Caco-2 (cell line): ENCODE measurements at regions not wholly inside any gene's neighbourhood (a gene's known extent, or its start where the extent isn't known, plus 50 kb on each side); places are given as distances from the start of the nearest gene placed in this dataset.

Source experiments
- BruUV-seq: library from RNA; stranded (reverse); fragments of 400-500 nt; replicated peaks from 2 replicates; lab custom pipeline; 2021; lab: Mats Ljungman, UMichigan
- CTCF ChIA-PET: fragments of 300-600 bp; sonication (Branson Sonifier 250); formaldehyde crosslinking; loops from one replicate; lab custom pipeline; 2022; ENCODE audit warnings: antibody characterized with exemption; lab: Charles Lee
- POLR2A ChIA-PET: fragments of 300-600 bp; sonication (Branson Sonifier 250); formaldehyde crosslinking; loops from one replicate; lab custom pipeline; 2022; ENCODE audit warnings: antibody characterized with exemption; lab: Charles Lee
- DNase-seq, 2 experiments: peaks; one replicate each; pipeline versions ENCODE4 v3.0.0 to v3.0.0-alpha.2; 2020 to 2022
- H3K27me3 ChIP-seq: replicated peaks from 2 replicates; pipeline ENCODE4 v1.6.0; 2011; ENCODE audit warnings: low read length; ENCODE audit not compliant: control insufficient read depth, insufficient read depth
- H3K36me3 ChIP-seq: 2 replicates; pipeline ENCODE4 v1.5.1; 2011; ENCODE audit warnings: low read length; ENCODE audit not compliant: control insufficient read depth, insufficient read depth
- H3K4me1 ChIP-seq: fragments of 250-450 bp; sonication (Bioruptor Pico); 2 replicates; pipeline ENCODE4 v1.5.1; 2020; ENCODE audit warnings: mild to moderate bottlenecking
- H3K4me3 ChIP-seq: 2 replicates; pipeline ENCODE4 v1.5.1; 2011; ENCODE audit warnings: low read depth, mild to moderate bottlenecking, control low read depth, low read length
- H3K9me3 ChIP-seq: fragments of 250-450 bp; sonication (Bioruptor Pico); 2 replicates; pipeline ENCODE4 v1.5.1; 2020; ENCODE audit warnings: mild to moderate bottlenecking, moderate library complexity
- H3K27ac Mint-ChIP-seq: one replicate; pipeline ENCODE4 v1.8.0; 2022; ENCODE audit warnings: mixed read lengths; ENCODE audit not compliant: unreplicated experiment
- H3K27me3 Mint-ChIP-seq: one replicate; pipeline ENCODE4 v1.8.0; 2022; ENCODE audit warnings: mixed read lengths; ENCODE audit not compliant: insufficient read depth, unreplicated experiment
- H3K36me3 Mint-ChIP-seq: one replicate; pipeline ENCODE4 v1.8.0; 2022; ENCODE audit warnings: mild to moderate bottlenecking, mixed read lengths; ENCODE audit not compliant: insufficient read depth, unreplicated experiment
- H3K4me1 Mint-ChIP-seq: one replicate; pipeline ENCODE4 v1.8.0; 2022; ENCODE audit warnings: low read depth, mixed read lengths; ENCODE audit not compliant: unreplicated experiment
- H3K4me3 Mint-ChIP-seq: one replicate; pipeline ENCODE4 v1.8.0; 2022; ENCODE audit warnings: mild to moderate bottlenecking, moderate library complexity, mixed read lengths; ENCODE audit not compliant: unreplicated experiment
- H3K9me3 Mint-ChIP-seq: one replicate; pipeline ENCODE4 v1.8.0; 2022; ENCODE audit warnings: mixed read lengths; ENCODE audit not compliant: unreplicated experiment
- CTCF ChIP-seq, 2 experiments: fragments of 200-600 bp in 1 of 2; IDR thresholded peaks; 1 replicate in 1 of 2; 2 replicates in 1 of 2; pipeline versions ENCODE4 v1.5.1 to v1.8.0; 2011 to 2022; ENCODE audit warnings: antibody characterized with exemption in 1 of 2, control low read depth in 1 of 2, inconsistent platforms in 1 of 2, low read depth in 1 of 2, low read length in 1 of 2, mild to moderate bottlenecking in 1 of 2, moderate library complexity in 1 of 2; ENCODE audit not compliant: insufficient read depth in 1 of 2, severe bottlenecking in 1 of 2, unreplicated experiment in 1 of 2
- intact Hi-C: fragments of 100-400 bp; cut with micrococcal nuclease; formaldehyde crosslinking; loops from one replicate; pipeline ENCODE4 v1.10.0; 2022; ENCODE audit not compliant: unreplicated experiment

GRCh38 chr6:113600551-113601339, 256.4 kb upstream of the MARCKS start:
- Mint-ChIP-seq H3K4me1 (peaks cover 25% of the 10 kb centered on the region), H3K4me3 (no peak overlapping the region), H3K27me3 (no peaks in the 10 kb centered on the region), H3K36me3 (no peaks in the 10 kb centered on the region), H3K27ac (no peak overlapping the region), H3K9me3 (peaks cover 16% of the 10 kb centered on the region)
- Histone ChIP-seq H3K27me3 (no peaks in the 10 kb centered on the region), H3K36me3 (no peaks in the 10 kb centered on the region), H3K9me3 (no peaks in the 10 kb centered on the region), H3K4me3 (no peak overlapping the region), H3K4me1 (peaks cover 11% of the 10 kb centered on the region; the same call in 1 of the 2 replicates)
- BruUV-seq = no TSS peak
- no peak for TF ChIP-seq CTCF (IDR thresholded peaks at IDR 0.05; ENCODE audit: insufficient read depth in 1 of 2, low read depth in 1 of 2, low read length in 1 of 2, severe bottlenecking in 1 of 2, unreplicated experiment in 1 of 2)
- CTCF ChIA-PET = no interaction called here
- POLR2A ChIA-PET = no interaction called here
- no peak for DNase-seq
- intact Hi-C loops = no loop called here

- H3K9me3 Mint-ChIP-seq = peaks cover 18% of the 10 kb centered on the region
- H3K9me3 ChIP-seq = peaks cover 7% of the 10 kb centered on the region; the same call in 1 of the 2 replicates
- no peaks in the 10 kb centered on the region for H3K36me3 Mint-ChIP-seq
- no peaks in the 10 kb centered on the region for H3K27me3 ChIP-seq
- ChIA-PET CTCF (no interaction called here), POLR2A (no interaction called here)
- H3K36me3 ChIP-seq = no peaks in the 10 kb centered on the region
- no TSS peak for BruUV-seq
- intact Hi-C loops = no loop called here
- peaks cover 9% of the 10 kb centered on the region for H3K4me1 Mint-ChIP-seq
- DNase-seq = no peak
- H3K27me3 Mint-ChIP-seq = no peaks in the 10 kb centered on the region
- TF ChIP-seq CTCF (IDR thresholded peaks at IDR 0.05; ENCODE audit: insufficient read depth in 1 of 2, low read depth in 1 of 2, low read length in 1 of 2, severe bottlenecking in 1 of 2, unreplicated experiment in 1 of 2) = no peak
- peaks cover 10% of the 10 kb centered on the region; the same call in 1 of the 2 replicates for H3K4me1 ChIP-seq
- H3K4me3 Mint-ChIP-seq = no peak overlapping the region
- no peak overlapping the region for H3K27ac Mint-ChIP-seq
- H3K4me3 ChIP-seq = no peak overlapping the region
Observed at GRCh38 chr6:113607821-113608545, 249.2 kb upstream of the MARCKS start.

- Mint-ChIP-seq H3K27me3 (no peaks in the 10 kb centered on the region), H3K36me3 (no peaks in the 10 kb centered on the region), H3K27ac (no peak overlapping the region), H3K4me3 (no peak overlapping the region), H3K4me1 (peaks cover 9% of the 10 kb centered on the region), H3K9me3 (peaks cover 33% of the 10 kb centered on the region)
- no peak overlapping the region for H3K4me3 ChIP-seq
- intact Hi-C loops = no loop called here
- POLR2A ChIA-PET = no interaction called here
- H3K9me3 ChIP-seq = peaks cover 11% of the 10 kb centered on the region; the same call in 1 of the 2 replicates
- TF ChIP-seq CTCF (IDR thresholded peaks at IDR 0.05; ENCODE audit: insufficient read depth in 1 of 2, low read depth in 1 of 2, low read length in 1 of 2, severe bottlenecking in 1 of 2, unreplicated experiment in 1 of 2) = no peak
- H3K27me3 ChIP-seq = no peaks in the 10 kb centered on the region
- H3K36me3 ChIP-seq = no peaks in the 10 kb centered on the region
- no TSS peak for BruUV-seq
- CTCF ChIA-PET = no interaction called here
- no peak for DNase-seq
- peaks cover 10% of the 10 kb centered on the region; the same call in 1 of the 2 replicates for H3K4me1 ChIP-seq
Observed at GRCh38 chr6:113610377-113610988, 246.7 kb upstream of the MARCKS start.
